ENCODE measurements at regions not wholly inside any gene's neighbourhood (a gene's known extent, or its start where the extent isn't known, plus 50 kb on each side); places are given as distances from the start of the nearest gene placed in this dataset.

- TF ChIP-seq CTCF (conservative IDR thresholded peaks at IDR 0.05 in 1 of 2, IDR thresholded peaks at IDR 0.05 in 1 of 2; ENCODE audit: extremely low read depth in 1 of 2, insufficient read depth in 1 of 2, low read depth in 1 of 2, low read length in 2 of 2): no peak
- no peak for TF ChIP-seq EZH2 (IDR thresholded peaks at IDR 0.05; ENCODE audit: borderline replicate concordance, low read length)
These were observed 294.1 kb upstream of the KAZN start for GRCh38 chr1:14304381-14304865.

Data from mammary epithelial cell (primary cell).